ENCODE measurements at regions not wholly inside any gene's neighbourhood (a gene's known extent, or its start where the extent isn't known, plus 50 kb on each side); places are given as distances from the start of the nearest gene placed in this dataset.
"Not testable (repeated sequence)": the region's sequence is repeated elsewhere in the genome, so short reads cannot be mapped to it uniquely, and the experiment has no call there.

DNA sequence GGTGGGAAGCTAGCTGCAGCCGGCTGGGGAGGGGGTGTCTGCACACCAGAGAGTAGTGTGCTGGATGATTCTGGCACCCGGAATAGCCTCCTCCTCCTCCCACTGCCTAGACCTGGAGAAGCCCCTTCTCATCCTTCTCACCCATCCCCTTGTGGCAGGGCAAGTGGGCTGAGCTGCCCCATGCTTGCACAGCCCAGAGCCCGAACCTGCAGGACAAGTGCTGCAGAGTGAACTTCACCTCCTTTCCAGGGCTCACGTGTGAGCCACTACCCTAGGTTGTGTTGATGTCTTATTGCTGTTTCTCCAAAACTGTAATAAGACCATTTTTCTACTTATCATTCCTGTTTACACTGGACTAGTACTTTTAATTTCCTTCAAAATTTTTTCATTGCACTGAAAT, 56.1 kb upstream of the GLYATL1B start:
- no CpG with 5 or more reads among the region's 4 CpGs for WGBS (ENCODE audit: extremely low coverage, insufficient read length, low lambda C conversion rate)

DNA sequence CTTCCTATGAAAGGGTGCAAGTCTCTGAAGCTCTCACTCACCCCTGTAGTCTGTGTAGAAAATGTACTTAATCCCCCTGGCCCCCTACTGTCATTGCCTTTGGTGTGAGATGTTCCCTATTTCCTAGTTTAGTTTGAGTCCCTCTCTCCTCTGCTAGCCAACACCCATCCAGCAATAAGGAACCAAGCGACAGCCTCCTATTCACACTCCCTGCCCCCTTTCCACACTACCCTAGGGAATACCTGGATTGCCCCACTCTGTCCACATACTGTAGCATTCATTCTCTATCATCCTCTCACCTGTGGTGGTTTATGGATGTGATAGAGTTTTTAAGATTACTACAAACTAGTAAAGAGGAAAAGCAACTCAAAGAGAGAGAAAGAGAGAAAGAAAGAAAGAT, 54.4 kb upstream of the GLYATL1B start:
- H3K27ac ChIP-seq (ENCODE audit: insufficient read length, low read depth, low read length); H4K20me1 ChIP-seq (ENCODE audit: control insufficient read depth, insufficient read depth, insufficient read length); H3K14ac ChIP-seq (ENCODE audit: insufficient read depth, low read length); H3K27me3 ChIP-seq (ENCODE audit: insufficient read depth, low read length); H4K5ac ChIP-seq (ENCODE audit: insufficient read length, low read depth, low read length); H3K4me2 ChIP-seq (ENCODE audit: insufficient read depth, insufficient read length, low read length); H3K27ac Mint-ChIP-seq; H3K4ac ChIP-seq (ENCODE audit: low read depth, low read length); H2BK5ac ChIP-seq (ENCODE audit: insufficient read length, low read length); H3K4me3 Mint-ChIP-seq; H3K56ac ChIP-seq (ENCODE audit: insufficient read length, low read depth, low read length); H3K23ac ChIP-seq (ENCODE audit: insufficient read length, low read depth, low read length); H2BK12ac ChIP-seq (ENCODE audit: insufficient read length, low read depth, low read length); H3K9me3 Mint-ChIP-seq; H2AFZ ChIP-seq (ENCODE audit: low read length); H3K18ac ChIP-seq (ENCODE audit: insufficient read length, low read depth, low read length); H4K8ac ChIP-seq (replicated peaks; ENCODE audit: insufficient read length, low read depth, low read length); H2BK20ac ChIP-seq (ENCODE audit: low read depth, low read length, poor library complexity, severe bottlenecking); H3K4me1 Mint-ChIP-seq; H3K79me1 ChIP-seq (ENCODE audit: insufficient read depth, low read depth, low read length, poor library complexity, severe bottlenecking); H2BK120ac ChIP-seq (ENCODE audit: low read depth, low read length, poor library complexity, severe bottlenecking); H3T11ph ChIP-seq (ENCODE audit: low read length); H2BK15ac ChIP-seq (ENCODE audit: low read depth, low read length); H3K79me2 ChIP-seq (ENCODE audit: insufficient read depth, low read length); H3K9ac ChIP-seq (ENCODE audit: extremely low read depth, insufficient read length, low read length); H2AK5ac ChIP-seq (ENCODE audit: insufficient read length, low read length); H3K9me3 ChIP-seq (ENCODE audit: control insufficient read depth, low read depth, low read length); H3K23me2 ChIP-seq (ENCODE audit: insufficient read length, low read depth, low read length, poor library complexity, severe bottlenecking); H4K91ac ChIP-seq (ENCODE audit: insufficient read length, low read depth, low read length); H3K27me3 Mint-ChIP-seq (ENCODE audit: low read depth); H3K36me3 Mint-ChIP-seq (ENCODE audit: insufficient read depth in 1 of 3, low read depth in 3 of 3); H3K4me1 ChIP-seq (ENCODE audit: insufficient read depth, low read length); DNase-seq: not testable (repeated sequence)
- no CpG with 5 or more reads among the region's 1 CpG for whole genome bisulfite sequencing (ENCODE audit: extremely low coverage, insufficient read length, low lambda C conversion rate)

More for the DNA sequence above, 56.1 kb upstream of the GLYATL1B start:
- peaks cover 2 to 4% of the 10 kb centered on the region in 2 experiments; a peak in 2 of 5 replicates for H3K9me3 Mint-ChIP-seq
- Histone ChIP-seq H3K23me2 (ENCODE audit: insufficient read length, low read depth, low read length, poor library complexity, severe bottlenecking) (no peaks in the 10 kb centered on the region), H2AK5ac (ENCODE audit: insufficient read length, low read length) (no peak overlapping the region), H3K9me3 (ENCODE audit: control insufficient read depth, low read depth, low read length) (no peaks in the 10 kb centered on the region), H3K79me2 (ENCODE audit: insufficient read depth, low read length) (no peaks in the 10 kb centered on the region), H3K27ac (ENCODE audit: insufficient read length, low read depth, low read length) (no peak overlapping the region), H2BK20ac (ENCODE audit: low read depth, low read length, poor library complexity, severe bottlenecking) (no peak overlapping the region), H2AFZ (ENCODE audit: low read length) (no peak overlapping the region), H2BK5ac (ENCODE audit: insufficient read length, low read length) (no peak overlapping the region), H3K4me2 (ENCODE audit: insufficient read depth, insufficient read length, low read length) (no peak overlapping the region), H3K79me1 (ENCODE audit: insufficient read depth, low read depth, low read length, poor library complexity, severe bottlenecking) (no peaks in the 10 kb centered on the region), H2BK12ac (ENCODE audit: insufficient read length, low read depth, low read length) (no peak overlapping the region), H2BK15ac (ENCODE audit: low read depth, low read length) (no peak overlapping the region), H3K4me1 (ENCODE audit: insufficient read depth, low read length) (no peaks in the 10 kb centered on the region), H3K27me3 (ENCODE audit: insufficient read depth, low read length) (no peaks in the 10 kb centered on the region), H3K9ac (ENCODE audit: extremely low read depth, insufficient read length, low read length) (no peak overlapping the region), H4K5ac (ENCODE audit: insufficient read length, low read depth, low read length) (no peak overlapping the region), H4K20me1 (ENCODE audit: control insufficient read depth, insufficient read depth, insufficient read length) (no peaks in the 10 kb centered on the region), H2BK120ac (ENCODE audit: low read depth, low read length, poor library complexity, severe bottlenecking) (no peak overlapping the region), H3K14ac (ENCODE audit: insufficient read depth, low read length) (no peak overlapping the region), H3K23ac (ENCODE audit: insufficient read length, low read depth, low read length) (no peak overlapping the region), H3T11ph (ENCODE audit: low read length) (no peak overlapping the region), H4K8ac (replicated peaks; ENCODE audit: insufficient read length, low read depth, low read length) (no peak overlapping the region), H3K18ac (ENCODE audit: insufficient read length, low read depth, low read length) (no peak overlapping the region), H3K4ac (ENCODE audit: low read depth, low read length) (no peak overlapping the region), H4K91ac (ENCODE audit: insufficient read length, low read depth, low read length) (no peak overlapping the region), H3K56ac (ENCODE audit: insufficient read length, low read depth, low read length) (no peak overlapping the region)
- TF ChIP-seq, protein P1, sequence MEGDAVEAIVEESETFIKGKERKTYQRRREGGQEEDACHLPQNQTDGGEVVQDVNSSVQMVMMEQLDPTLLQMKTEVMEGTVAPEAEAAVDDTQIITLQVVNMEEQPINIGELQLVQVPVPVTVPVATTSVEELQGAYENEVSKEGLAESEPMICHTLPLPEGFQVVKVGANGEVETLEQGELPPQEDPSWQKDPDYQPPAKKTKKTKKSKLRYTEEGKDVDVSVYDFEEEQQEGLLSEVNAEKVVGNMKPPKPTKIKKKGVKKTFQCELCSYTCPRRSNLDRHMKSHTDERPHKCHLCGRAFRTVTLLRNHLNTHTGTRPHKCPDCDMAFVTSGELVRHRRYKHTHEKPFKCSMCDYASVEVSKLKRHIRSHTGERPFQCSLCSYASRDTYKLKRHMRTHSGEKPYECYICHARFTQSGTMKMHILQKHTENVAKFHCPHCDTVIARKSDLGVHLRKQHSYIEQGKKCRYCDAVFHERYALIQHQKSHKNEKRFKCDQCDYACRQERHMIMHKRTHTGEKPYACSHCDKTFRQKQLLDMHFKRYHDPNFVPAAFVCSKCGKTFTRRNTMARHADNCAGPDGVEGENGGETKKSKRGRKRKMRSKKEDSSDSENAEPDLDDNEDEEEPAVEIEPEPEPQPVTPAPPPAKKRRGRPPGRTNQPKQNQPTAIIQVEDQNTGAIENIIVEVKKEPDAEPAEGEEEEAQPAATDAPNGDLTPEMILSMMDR (conservative IDR thresholded peaks at IDR 0.05) = no peak
- no peak overlapping the region for H3K27ac Mint-ChIP-seq
- no peaks in the 10 kb centered on the region; a peak in 1 of 7 replicates for H3K36me3 Mint-ChIP-seq (ENCODE audit: insufficient read depth in 1 of 3, low read depth in 3 of 3)
- H3K27me3 Mint-ChIP-seq (ENCODE audit: low read depth) = peaks cover 6% of the 10 kb centered on the region
- H3K4me1 Mint-ChIP-seq = peaks cover 0 to 2% of the 10 kb centered on the region in 2 experiments; a peak in 2 of 4 replicates
- no peak for DNase-seq
- H3K4me3 Mint-ChIP-seq = no peak overlapping the region

All from H9 (cell line).